GM12875 (cell line): ENCODE measurements at regions not wholly inside any gene's neighbourhood (a gene's known extent, or its start where the extent isn't known, plus 50 kb on each side); places are given as distances from the start of the nearest gene placed in this dataset.

Experiments used
- H3K4me3 ChIP-seq: one replicate; pipeline ENCODE4 v1.5.1; 2011; ENCODE audit warnings: low read depth, low read length, control low read depth
- CTCF ChIP-seq: IDR thresholded peaks from 2 replicates; pipeline ENCODE4 v1.5.1; 2011; ENCODE audit warnings: low read depth, mild to moderate bottlenecking, control low read depth, inconsistent platforms, low read length, moderate library complexity, borderline replicate concordance; ENCODE audit not compliant: insufficient read depth

GRCh38 chr17:77344038-77344437 is 203.3 kb downstream of the SEC14L1 start:
- no peak overlapping the region for H3K4me3 ChIP-seq
- no peak for TF ChIP-seq CTCF

GRCh38 chr17:77345260-77345910 is 204.6 kb downstream of the SEC14L1 start:
- no peak for TF ChIP-seq CTCF
- no peak overlapping the region for H3K4me3 ChIP-seq

- no peak overlapping the region for H3K4me3 ChIP-seq
- TF ChIP-seq CTCF, result no peak
Observed at GRCh38 chr17:77346765-77347164, 206.0 kb downstream of the SEC14L1 start.

- H3K4me3 ChIP-seq, result no peak overlapping the region
- no peak for TF ChIP-seq CTCF
Observed at GRCh38 chr17:77347544-77347943, 206.8 kb downstream of the SEC14L1 start.

GRCh38 chr17:77349976-77350830 is 209.4 kb downstream of the SEC14L1 start:
- TF ChIP-seq CTCF, result no peak
- no peak overlapping the region for H3K4me3 ChIP-seq

- no peak overlapping the region for H3K4me3 ChIP-seq
- TF ChIP-seq CTCF, result no peak
Observed at GRCh38 chr17:77352441-77352840, 211.7 kb downstream of the SEC14L1 start.

GRCh38 chr17:77352996-77353395 is 212.2 kb downstream of the SEC14L1 start:
- no peak for TF ChIP-seq CTCF
- no peak overlapping the region for H3K4me3 ChIP-seq
